Lower leg skin (tissue), 3 donors: ENCODE measurements at regions not wholly inside any gene's neighbourhood (a gene's known extent, or its start where the extent isn't known, plus 50 kb on each side); places are given as distances from the start of the nearest gene placed in this dataset.
"Not testable (repeated sequence)": the region's sequence is repeated elsewhere in the genome, so short reads cannot be mapped to it uniquely, and the experiment has no call there.

Experiments
- POLR2A ChIP-seq, 2 donors: fragments of 450-650 bp; IDR thresholded peaks; one replicate each; pipeline ENCODE4 v1.6.1; 2016 to 2017; ENCODE audit warnings: antibody characterized with exemption in 2 of 2, mild to moderate bottlenecking in 1 of 2, moderate library complexity in 1 of 2
- TF ChIP-seq, protein P1 (sequence below), 3 donors: fragments of 450-650 bp; IDR thresholded peaks; one replicate each; pipeline ENCODE4 v1.5.1; 2016; ENCODE audit warnings: antibody characterized with exemption in 3 of 3, mild to moderate bottlenecking in 3 of 3, moderate library complexity in 2 of 3

- TF ChIP-seq, protein P1, sequence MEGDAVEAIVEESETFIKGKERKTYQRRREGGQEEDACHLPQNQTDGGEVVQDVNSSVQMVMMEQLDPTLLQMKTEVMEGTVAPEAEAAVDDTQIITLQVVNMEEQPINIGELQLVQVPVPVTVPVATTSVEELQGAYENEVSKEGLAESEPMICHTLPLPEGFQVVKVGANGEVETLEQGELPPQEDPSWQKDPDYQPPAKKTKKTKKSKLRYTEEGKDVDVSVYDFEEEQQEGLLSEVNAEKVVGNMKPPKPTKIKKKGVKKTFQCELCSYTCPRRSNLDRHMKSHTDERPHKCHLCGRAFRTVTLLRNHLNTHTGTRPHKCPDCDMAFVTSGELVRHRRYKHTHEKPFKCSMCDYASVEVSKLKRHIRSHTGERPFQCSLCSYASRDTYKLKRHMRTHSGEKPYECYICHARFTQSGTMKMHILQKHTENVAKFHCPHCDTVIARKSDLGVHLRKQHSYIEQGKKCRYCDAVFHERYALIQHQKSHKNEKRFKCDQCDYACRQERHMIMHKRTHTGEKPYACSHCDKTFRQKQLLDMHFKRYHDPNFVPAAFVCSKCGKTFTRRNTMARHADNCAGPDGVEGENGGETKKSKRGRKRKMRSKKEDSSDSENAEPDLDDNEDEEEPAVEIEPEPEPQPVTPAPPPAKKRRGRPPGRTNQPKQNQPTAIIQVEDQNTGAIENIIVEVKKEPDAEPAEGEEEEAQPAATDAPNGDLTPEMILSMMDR (IDR thresholded peaks at IDR 0.05): not testable (repeated sequence)
- not testable (repeated sequence) for TF ChIP-seq POLR2A (IDR thresholded peaks at IDR 0.05)
Measured at GRCh38 chr21:8762241-8762640, 1759.1 kb upstream of the TPTE start.
